ENCODE measurements at regions not wholly inside any gene's neighbourhood (a gene's known extent, or its start where the extent isn't known, plus 50 kb on each side); places are given as distances from the start of the nearest gene placed in this dataset.

GRCh38 chr6:81612136-81612535 lies 140.3 kb downstream of the TENT5A start:
- TF ChIP-seq CTCF (IDR thresholded peaks at IDR 0.05) (no peak), POLR2AphosphoS5 (IDR thresholded peaks at IDR 0.05) (no peak), POLR2A (IDR thresholded peaks at IDR 0.05; ENCODE audit: low read depth) (no peak), EP300 (IDR thresholded peaks at IDR 0.05) (no peak)

Data from esophagus muscularis mucosa (tissue), 4 donors.